NB4 (cell line): ENCODE measurements at regions not wholly inside any gene's neighbourhood (a gene's known extent, or its start where the extent isn't known, plus 50 kb on each side); places are given as distances from the start of the nearest gene placed in this dataset.

Experiments used
- DNase-seq: peaks from one replicate; pipeline ENCODE4 v3.0.0; 2010; ENCODE audit warnings: low read depth
- H3K4me3 ChIP-seq: one replicate; pipeline ENCODE4 v1.5.1; 2011; ENCODE audit warnings: mild to moderate bottlenecking, low read depth, low read length, moderate library complexity
- MAX ChIP-seq: IDR thresholded peaks from 2 replicates; pipeline ENCODE4 v1.6.1; 2011; ENCODE audit warnings: low read depth, low read length
- MYC ChIP-seq: IDR thresholded peaks from 2 replicates; pipeline ENCODE4 v1.6.1; 2011; ENCODE audit warnings: low read depth, low read length
- POLR2A ChIP-seq: IDR thresholded peaks from 2 replicates; pipeline ENCODE4 v1.6.1; 2011; ENCODE audit warnings: mild to moderate bottlenecking; ENCODE audit not compliant: insufficient read length; ENCODE audit errors: extremely low read depth
- TF ChIP-seq, protein P1 (sequence below): IDR thresholded peaks from one replicate; pipeline ENCODE4 v1.5.1; 2012; ENCODE audit warnings: low read depth, low read length

- H3K4me3 ChIP-seq, result no peak overlapping the region
- TF ChIP-seq, protein P1, sequence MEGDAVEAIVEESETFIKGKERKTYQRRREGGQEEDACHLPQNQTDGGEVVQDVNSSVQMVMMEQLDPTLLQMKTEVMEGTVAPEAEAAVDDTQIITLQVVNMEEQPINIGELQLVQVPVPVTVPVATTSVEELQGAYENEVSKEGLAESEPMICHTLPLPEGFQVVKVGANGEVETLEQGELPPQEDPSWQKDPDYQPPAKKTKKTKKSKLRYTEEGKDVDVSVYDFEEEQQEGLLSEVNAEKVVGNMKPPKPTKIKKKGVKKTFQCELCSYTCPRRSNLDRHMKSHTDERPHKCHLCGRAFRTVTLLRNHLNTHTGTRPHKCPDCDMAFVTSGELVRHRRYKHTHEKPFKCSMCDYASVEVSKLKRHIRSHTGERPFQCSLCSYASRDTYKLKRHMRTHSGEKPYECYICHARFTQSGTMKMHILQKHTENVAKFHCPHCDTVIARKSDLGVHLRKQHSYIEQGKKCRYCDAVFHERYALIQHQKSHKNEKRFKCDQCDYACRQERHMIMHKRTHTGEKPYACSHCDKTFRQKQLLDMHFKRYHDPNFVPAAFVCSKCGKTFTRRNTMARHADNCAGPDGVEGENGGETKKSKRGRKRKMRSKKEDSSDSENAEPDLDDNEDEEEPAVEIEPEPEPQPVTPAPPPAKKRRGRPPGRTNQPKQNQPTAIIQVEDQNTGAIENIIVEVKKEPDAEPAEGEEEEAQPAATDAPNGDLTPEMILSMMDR, result no peak
- no peak for TF ChIP-seq POLR2A
- DNase-seq, result no peak
These were observed 114.2 kb downstream of the BRMS1L start for GRCh38 chr14:35940291-35940690.

- TF ChIP-seq, protein P1, result no peak
- no peak for TF ChIP-seq POLR2A
- no peak for TF ChIP-seq MYC
- no peak for TF ChIP-seq MAX
- no peak for DNase-seq
- H3K4me3 ChIP-seq, result no peak overlapping the region
These were observed 112.6 kb downstream of the BRMS1L start for GRCh38 chr14:35938770-35939169.

GRCh38 chr14:35934499-35934898, 108.4 kb downstream of the BRMS1L start:
- DNase-seq, result no peak
- TF ChIP-seq POLR2A (no peak), MAX (no peak), MYC (no peak)
- TF ChIP-seq, protein P1, result no peak
- no peak overlapping the region for H3K4me3 ChIP-seq

DNA sequence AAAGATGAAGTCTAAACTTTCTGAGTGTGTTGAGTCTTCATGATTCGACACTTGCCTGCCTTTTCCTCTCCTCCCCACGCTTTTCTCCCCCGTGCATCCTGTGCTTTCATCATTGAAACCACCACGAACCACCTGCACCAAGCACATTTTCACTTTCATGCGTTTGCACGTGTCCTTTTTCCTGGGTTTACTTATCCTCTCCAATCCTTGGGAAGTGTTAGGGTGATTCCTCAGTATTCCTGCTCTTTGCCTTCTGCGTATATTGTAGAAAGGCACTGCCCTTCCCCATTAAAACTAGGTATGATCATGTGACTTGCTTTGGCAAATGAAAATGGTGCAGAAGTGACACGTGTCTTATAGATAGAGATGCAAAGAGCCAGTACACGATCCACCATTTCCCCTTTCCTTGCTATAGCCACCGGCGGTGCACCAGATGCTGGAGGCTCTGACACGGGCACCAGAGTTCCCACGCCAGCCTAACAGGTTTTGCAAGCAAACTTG, 106.6 kb downstream of the BRMS1L start:
- TF ChIP-seq MAX (0 out of 2 replicates have a peak, but pooled peaks have one; percentile 29), POLR2A (no peak), MYC (no peak)
- TF ChIP-seq, protein P1, result no peak
- H3K4me3 ChIP-seq, result no peak overlapping the region
- no peak for DNase-seq

GRCh38 chr14:35932136-35932535, 106.0 kb downstream of the BRMS1L start:
- TF ChIP-seq, protein P1, result no peak
- TF ChIP-seq MYC, result no peak
- TF ChIP-seq POLR2A, result no peak
- TF ChIP-seq MAX, result no peak
- DNase-seq, result no peak
- H3K4me3 ChIP-seq, result no peak overlapping the region

GRCh38 chr14:35931346-35931745, 105.2 kb downstream of the BRMS1L start:
- no peak for TF ChIP-seq MAX
- no peak for TF ChIP-seq POLR2A
- TF ChIP-seq, protein P1, result no peak
- TF ChIP-seq MYC, result no peak
- DNase-seq, result no peak

More at GRCh38 chr14:35931346-35931745, 105.2 kb downstream of the BRMS1L start:
- H3K4me3 ChIP-seq, result no peak overlapping the region
